ENCODE measurements at regions not wholly inside any gene's neighbourhood (a gene's known extent, or its start where the extent isn't known, plus 50 kb on each side); places are given as distances from the start of the nearest gene placed in this dataset.

DNA sequence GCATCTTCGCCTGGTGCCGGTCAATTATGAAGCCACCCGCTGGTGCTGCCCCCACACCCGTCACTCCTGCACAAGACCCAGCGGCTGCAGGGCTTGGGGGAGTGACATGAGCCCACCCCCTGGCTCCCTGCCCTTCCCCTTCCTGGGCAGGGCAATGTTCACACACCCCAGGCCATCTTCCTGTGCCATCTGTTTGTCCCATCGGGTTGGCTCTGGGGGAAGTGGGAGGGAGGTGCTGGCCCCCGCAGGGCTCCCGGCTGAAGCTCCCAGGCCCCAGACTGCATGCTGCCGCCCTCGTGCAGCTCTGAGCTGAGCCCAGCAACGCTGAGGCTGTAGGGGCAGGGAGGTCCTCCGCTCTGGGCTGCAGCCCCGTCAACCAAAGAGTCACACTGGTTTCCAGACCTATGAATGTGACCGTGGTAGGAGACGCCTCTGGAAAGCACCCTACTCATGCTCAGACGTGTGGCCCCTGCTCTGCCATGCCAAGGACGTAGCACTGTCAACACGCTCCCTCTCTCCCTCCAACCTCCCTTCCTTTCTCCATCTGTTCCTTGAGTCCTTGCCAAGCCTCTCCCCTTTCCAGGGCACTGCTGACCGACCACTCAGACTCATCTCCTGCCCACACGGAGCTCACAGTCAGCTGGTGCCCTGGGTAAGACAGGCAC, 140.4 kb downstream of the ENGASE start:
- TF ChIP-seq, protein P1, sequence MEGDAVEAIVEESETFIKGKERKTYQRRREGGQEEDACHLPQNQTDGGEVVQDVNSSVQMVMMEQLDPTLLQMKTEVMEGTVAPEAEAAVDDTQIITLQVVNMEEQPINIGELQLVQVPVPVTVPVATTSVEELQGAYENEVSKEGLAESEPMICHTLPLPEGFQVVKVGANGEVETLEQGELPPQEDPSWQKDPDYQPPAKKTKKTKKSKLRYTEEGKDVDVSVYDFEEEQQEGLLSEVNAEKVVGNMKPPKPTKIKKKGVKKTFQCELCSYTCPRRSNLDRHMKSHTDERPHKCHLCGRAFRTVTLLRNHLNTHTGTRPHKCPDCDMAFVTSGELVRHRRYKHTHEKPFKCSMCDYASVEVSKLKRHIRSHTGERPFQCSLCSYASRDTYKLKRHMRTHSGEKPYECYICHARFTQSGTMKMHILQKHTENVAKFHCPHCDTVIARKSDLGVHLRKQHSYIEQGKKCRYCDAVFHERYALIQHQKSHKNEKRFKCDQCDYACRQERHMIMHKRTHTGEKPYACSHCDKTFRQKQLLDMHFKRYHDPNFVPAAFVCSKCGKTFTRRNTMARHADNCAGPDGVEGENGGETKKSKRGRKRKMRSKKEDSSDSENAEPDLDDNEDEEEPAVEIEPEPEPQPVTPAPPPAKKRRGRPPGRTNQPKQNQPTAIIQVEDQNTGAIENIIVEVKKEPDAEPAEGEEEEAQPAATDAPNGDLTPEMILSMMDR (IDR thresholded peaks at IDR 0.05; ENCODE audit: borderline replicate concordance, extremely low read depth, insufficient read depth): no peak
- no peaks in the 10 kb centered on the region for H3K36me3 ChIP-seq (ENCODE audit: control insufficient read depth in 2 of 3, insufficient read depth in 3 of 3, low read length in 3 of 3)
- no peaks in the 10 kb centered on the region for H3K9me3 ChIP-seq (ENCODE audit: control insufficient read depth in 2 of 3, insufficient read depth in 1 of 3, low read length in 3 of 3)
- intact Hi-C loops (cut with DNase I): no loop called here
- no peak overlapping the region for H3K9ac ChIP-seq (ENCODE audit: low read length in 3 of 3)
- H3K4me3 ChIP-seq (ENCODE audit: low read length in 3 of 3): no peak overlapping the region
- H3K27ac ChIP-seq (ENCODE audit: low read depth in 2 of 2, low read length in 2 of 2): no peak overlapping the region
- DNase-seq (peak in 1 of 5 donors; percentile 20), FAIRE-seq (no peak)
- no peaks in the 10 kb centered on the region for H3K4me1 ChIP-seq (ENCODE audit: control insufficient read depth in 2 of 3, insufficient read depth in 2 of 3, low read depth in 1 of 3, low read length in 3 of 3)
- no peaks in the 10 kb centered on the region for H3K27me3 ChIP-seq (ENCODE audit: control insufficient read depth, insufficient read depth, low read length)

GRCh38 chr17:79214459-79214858, 139.8 kb downstream of the ENGASE start:
- H3K4me1 ChIP-seq (ENCODE audit: control insufficient read depth in 2 of 3, insufficient read depth in 2 of 3, low read depth in 1 of 3, low read length in 3 of 3): no peaks in the 10 kb centered on the region
- FAIRE-seq (no peak), DNase-seq (no peak)
- H3K27me3 ChIP-seq (ENCODE audit: control insufficient read depth, insufficient read depth, low read length): no peaks in the 10 kb centered on the region
- H3K4me3 ChIP-seq (ENCODE audit: low read length in 3 of 3): no peak overlapping the region
- TF ChIP-seq, protein P1 (IDR thresholded peaks at IDR 0.05; ENCODE audit: borderline replicate concordance, extremely low read depth, insufficient read depth): no peak
- no peaks in the 10 kb centered on the region for H3K9me3 ChIP-seq (ENCODE audit: control insufficient read depth in 2 of 3, insufficient read depth in 1 of 3, low read length in 3 of 3)
- intact Hi-C loops (cut with DNase I): no loop called here
- no peaks in the 10 kb centered on the region for H3K36me3 ChIP-seq (ENCODE audit: control insufficient read depth in 2 of 3, insufficient read depth in 3 of 3, low read length in 3 of 3)
- no peak overlapping the region for H3K9ac ChIP-seq (ENCODE audit: low read length in 3 of 3)
- no peak overlapping the region for H3K27ac ChIP-seq (ENCODE audit: low read depth in 2 of 2, low read length in 2 of 2)

DNA sequence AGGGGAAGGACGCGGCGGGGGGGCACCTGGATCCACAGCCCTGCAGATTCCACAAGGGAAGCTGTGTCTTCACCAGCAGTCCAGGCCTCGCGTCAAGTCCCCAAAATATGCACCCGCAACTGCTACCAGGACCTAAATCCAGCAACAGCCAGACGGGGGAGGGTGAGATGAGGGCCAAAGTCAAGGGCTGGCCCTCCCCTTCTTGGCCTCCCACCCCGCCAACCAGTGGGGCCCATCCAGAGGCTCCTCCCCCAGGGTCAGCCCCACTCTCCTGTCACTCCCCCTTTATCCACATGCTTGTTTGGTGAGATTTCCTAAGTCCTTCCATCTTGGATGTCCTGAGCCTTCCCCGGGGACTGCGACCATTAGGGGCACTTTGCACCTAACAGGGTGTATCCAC, 138.7 kb downstream of the ENGASE start:
- TF ChIP-seq, protein P1 (IDR thresholded peaks at IDR 0.05; ENCODE audit: borderline replicate concordance, extremely low read depth, insufficient read depth): no peak
- H3K4me1 ChIP-seq (ENCODE audit: control insufficient read depth in 2 of 3, insufficient read depth in 2 of 3, low read depth in 1 of 3, low read length in 3 of 3): no peaks in the 10 kb centered on the region
- H3K9me3 ChIP-seq (ENCODE audit: control insufficient read depth in 2 of 3, insufficient read depth in 1 of 3, low read length in 3 of 3): no peaks in the 10 kb centered on the region
- H3K36me3 ChIP-seq (ENCODE audit: control insufficient read depth in 2 of 3, insufficient read depth in 3 of 3, low read length in 3 of 3): no peaks in the 10 kb centered on the region
- H3K27me3 ChIP-seq (ENCODE audit: control insufficient read depth, insufficient read depth, low read length): no peaks in the 10 kb centered on the region
- no peak overlapping the region for H3K27ac ChIP-seq (ENCODE audit: low read depth in 2 of 2, low read length in 2 of 2)
- no peak overlapping the region for H3K9ac ChIP-seq (ENCODE audit: low read length in 3 of 3)
- intact Hi-C loops (cut with DNase I): no loop called here
- no peak for FAIRE-seq
- no peak overlapping the region for H3K4me3 ChIP-seq (ENCODE audit: low read length in 3 of 3)
- DNase-seq: no peak

Data from kidney (tissue), 13 donors.